HG02852 (cell line): ENCODE measurements at regions not wholly inside any gene's neighbourhood (a gene's known extent, or its start where the extent isn't known, plus 50 kb on each side); places are given as distances from the start of the nearest gene placed in this dataset.
A peak's percentile ranks its signal among the peaks of the same experiment; 100 is the strongest.

Source experiments
- ATAC-seq: cut with Tn5 transposase; IDR thresholded peaks from one replicate; pipeline ENCODE4 v1.9.1; 2021; ENCODE audit warnings: mild to moderate bottlenecking, moderate library complexity; ENCODE audit not compliant: unreplicated experiment

GRCh38 chr2:36069074-36069473 lies 286.5 kb upstream of the CRIM1 start:
- ATAC-seq: no peak

DNA sequence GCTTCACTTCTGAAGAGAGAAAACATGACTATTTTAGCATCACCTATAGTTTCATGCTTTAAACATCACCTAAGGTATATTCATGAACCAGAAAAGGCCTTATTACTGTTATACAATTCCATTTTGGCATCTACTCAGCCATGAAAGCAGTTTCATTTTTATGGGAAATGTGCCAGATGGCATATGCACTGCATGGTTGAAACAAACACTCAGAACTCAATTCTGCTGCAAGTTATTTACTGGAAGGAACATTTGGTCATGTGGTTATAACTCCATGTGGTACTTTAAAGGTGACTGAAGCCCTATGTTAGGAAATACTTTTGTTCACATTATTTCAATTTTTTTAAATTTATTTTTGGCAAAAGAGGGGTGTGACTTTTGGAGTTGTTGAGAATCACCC lies 287.5 kb upstream of the CRIM1 start:
- no peak for ATAC-seq

- ATAC-seq: peak; percentile 18
These were observed 295.4 kb upstream of the CRIM1 start for GRCh38 chr2:36060133-36060532.

DNA sequence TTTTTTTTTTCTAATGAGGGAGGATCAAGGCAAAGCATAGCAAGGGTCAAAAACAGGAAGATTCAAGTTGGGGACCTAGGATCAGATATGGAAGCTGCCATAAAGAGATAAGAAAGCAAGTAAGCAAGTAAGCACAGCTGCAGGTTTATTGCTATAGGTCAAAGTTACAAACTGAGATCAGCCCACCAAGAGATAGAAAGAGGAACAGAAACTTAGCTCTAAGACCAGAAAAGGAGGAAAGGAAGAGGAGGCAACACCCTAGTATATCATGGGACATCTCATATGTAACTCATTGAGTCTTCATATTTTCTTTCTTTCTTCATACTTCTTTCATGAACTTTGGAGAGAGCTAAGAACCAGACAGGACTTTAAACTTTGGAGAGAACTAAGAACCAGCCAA lies 295.9 kb upstream of the CRIM1 start:
- peak; percentile 100 for ATAC-seq

DNA sequence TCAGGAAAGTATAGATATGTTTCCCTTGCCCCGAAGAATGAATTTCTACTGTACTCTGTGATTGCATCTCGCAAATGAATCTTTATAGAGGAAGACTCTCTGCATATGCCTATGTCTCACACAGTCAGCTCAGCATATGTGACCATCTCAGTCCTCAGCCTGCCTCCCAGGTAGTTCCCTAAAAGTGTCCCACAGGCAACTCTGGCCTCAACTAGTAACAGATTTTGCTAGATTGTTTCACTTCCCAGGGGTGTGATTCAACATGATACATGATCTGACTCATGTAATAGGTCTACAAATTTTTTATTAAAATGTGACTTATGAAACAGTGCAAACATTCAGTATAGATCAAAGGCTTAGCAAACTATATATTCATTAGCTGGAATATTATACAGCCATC lies 296.6 kb upstream of the CRIM1 start:
- ATAC-seq: no peak

GRCh38 chr2:36058076-36058475 lies 297.5 kb upstream of the CRIM1 start:
- no peak for ATAC-seq

DNA sequence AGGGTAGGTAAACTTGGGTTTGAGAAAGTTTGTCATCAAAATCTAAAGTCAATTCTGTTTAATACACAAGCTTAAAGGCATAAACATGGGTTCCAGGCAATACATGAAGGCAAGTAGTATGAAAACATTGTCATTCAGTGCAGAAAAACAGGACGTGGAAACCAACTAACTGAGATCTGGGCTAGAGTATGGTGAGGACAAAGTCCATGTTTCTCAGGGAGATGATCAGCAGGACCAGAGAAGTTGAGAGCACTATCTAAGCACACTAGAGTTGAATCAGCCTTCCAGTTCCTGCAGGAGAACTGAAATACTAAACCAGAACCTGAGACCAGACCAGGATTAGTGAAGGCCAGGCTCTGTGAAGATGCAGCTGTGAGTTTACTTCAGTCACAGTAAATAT lies 302.8 kb upstream of the CRIM1 start:
- ATAC-seq: no peak

- no peak for ATAC-seq
These were observed 311.2 kb upstream of the CRIM1 start for GRCh38 chr2:36044411-36044810.

DNA sequence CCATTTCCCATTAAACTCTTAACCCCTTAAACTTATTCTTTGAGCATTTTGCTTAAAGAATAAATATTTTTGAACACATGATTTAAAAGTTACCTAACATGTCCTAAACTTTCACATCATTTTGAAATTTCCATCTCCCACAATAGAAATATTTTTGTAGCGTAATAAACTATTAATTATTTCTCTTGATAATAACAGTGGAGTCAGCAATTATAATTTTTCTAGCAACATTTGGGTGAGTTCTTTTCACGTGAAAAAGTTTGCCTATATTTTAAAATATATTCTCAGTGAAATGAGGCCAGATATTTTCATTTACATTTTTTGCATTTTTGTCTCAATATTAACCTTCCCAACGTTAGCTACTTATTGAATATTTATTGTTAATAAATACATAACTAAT lies 320.4 kb upstream of the CRIM1 start:
- ATAC-seq: no peak

DNA sequence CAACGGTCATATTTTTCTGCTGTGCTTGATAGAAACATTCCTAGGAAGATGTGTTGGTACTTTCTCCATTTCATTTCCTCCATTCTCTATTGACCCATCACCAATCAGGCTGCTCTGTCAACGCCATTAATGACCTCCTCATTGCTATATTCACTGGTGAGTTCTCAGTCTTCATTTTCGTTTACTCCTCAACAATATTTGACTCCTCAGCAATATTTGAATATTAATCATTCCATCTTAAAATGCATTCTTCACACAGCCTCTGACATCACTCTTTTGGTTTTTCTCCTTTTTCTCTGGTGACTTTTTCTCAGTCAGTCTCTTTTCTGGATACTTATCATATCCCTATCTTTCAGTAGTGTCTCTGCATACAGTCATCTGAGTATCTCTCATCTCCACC lies 323.5 kb upstream of the CRIM1 start:
- ATAC-seq: no peak

- ATAC-seq: no peak
These were observed 324.1 kb upstream of the CRIM1 start for GRCh38 chr2:36031471-36031870.

DNA sequence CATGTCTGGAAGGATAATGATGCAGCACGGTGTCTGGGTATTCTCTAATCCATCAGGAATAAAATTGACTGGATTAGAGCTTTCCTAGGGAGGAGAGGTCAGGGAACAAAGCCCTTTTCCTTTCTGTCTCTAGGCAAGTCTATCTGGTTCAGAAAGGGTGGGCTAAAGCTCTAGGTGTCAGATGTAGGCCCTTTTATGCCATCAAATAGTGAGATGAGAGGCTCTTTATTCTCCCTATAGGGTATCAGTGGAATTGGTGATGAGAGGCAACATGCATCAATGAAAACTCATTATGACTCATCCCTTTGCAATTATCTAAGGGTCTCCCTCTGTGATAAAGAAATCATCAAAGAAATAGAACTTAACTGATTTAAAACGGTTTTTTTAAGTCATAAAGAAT lies 328.0 kb upstream of the CRIM1 start:
- no peak for ATAC-seq

DNA sequence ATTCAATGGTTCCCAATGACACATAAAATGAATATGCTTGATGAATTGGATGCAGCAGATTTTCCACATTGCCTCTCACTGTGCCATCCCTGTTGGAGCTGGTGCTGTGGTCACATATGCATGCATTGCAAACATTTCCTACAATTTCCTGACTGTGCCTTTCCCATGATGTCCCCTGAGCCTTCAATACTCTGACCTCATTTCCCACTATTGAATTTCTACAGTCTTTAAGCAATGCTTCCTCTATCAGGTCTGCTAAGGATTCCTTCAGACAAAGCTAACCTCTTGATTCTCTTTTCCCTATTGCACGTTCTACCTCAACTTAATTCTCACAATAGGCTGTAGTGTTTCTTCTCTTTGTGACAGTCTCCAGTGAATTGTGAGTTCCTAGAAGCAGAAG lies 342.5 kb upstream of the CRIM1 start:
- no peak for ATAC-seq

DNA sequence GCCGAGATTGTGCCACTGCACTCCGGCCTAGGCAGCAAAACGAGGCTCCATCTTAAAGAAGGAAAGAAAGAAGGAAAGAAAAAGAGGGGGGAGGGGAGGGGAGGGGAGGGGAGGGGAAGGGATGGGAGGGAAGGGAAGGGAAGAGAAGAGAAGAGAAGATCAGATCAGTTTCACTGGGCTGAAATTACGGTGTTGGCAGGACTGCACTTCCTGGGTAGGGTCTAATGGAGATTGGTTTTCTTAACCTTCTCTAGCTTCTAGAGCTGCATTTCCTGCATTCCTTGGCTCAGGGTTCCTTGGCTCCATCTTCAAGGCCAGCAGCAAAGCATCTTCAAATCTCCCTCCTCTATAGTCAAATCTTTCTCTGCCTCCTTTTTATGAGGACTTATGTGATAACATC lies 349.1 kb upstream of the CRIM1 start:
- ATAC-seq: no peak

DNA sequence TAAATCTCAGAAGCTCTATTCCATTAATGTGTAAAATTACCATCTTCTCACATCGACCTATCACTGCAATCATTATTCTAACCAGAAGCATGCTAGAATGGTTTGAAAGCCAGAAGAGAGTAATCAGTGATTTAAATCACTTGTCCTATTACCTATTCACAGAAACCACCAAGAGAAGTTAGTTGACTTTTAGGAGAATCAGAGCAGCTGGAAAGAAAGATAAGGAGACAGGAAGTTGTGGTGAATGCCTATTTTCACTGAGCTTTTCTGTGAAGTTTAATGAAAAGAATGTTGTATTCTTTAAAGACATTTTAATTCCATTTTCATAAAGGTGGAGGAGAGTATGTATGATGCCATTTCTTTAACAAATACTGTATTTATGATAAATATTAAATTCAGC lies 352.6 kb upstream of the CRIM1 start:
- ATAC-seq: no peak

GRCh38 chr2:35997488-35997887 lies 358.1 kb upstream of the CRIM1 start:
- no peak for ATAC-seq

DNA sequence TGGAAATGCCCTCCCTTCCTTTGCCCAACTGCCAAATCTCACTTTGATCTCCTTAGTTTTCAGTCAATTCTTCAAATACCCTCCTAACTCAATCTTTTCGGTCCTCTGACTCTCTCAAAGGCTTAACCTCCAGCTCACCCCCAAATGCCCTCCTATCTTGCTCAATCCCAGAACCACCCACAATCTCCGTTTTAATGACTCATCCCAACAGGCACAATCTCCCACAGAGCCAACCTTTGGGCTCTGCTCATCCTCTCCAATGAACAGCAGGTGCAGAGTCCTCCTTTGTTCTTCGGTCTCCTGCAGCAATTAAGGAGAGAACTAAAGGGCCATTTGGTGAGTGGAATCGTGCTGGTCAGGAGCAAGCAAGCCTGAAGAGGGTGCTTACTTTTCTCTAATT lies 366.1 kb upstream of the CRIM1 start:
- ATAC-seq: no peak

- no peak for ATAC-seq
These were observed 366.5 kb upstream of the CRIM1 start for GRCh38 chr2:35989040-35989439.

DNA sequence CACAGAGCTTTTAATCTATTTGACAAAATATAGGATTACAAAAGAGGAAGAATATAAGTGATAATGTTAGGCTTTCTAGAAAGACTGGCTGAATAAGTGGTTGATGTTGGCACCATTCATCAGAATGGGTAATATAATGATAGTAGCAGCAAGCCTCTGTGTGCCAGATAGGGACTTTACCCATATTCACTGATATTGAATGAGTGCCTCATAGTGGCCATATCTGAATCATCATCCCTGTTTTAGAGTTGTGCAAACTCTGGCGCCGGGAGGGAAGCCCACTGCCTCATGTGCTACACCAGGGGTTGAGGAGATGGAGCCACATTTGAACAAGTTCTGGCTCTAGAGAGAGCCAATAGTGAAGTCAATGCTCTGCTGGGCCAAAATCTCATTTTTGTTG lies 368.7 kb upstream of the CRIM1 start:
- ATAC-seq: no peak

DNA sequence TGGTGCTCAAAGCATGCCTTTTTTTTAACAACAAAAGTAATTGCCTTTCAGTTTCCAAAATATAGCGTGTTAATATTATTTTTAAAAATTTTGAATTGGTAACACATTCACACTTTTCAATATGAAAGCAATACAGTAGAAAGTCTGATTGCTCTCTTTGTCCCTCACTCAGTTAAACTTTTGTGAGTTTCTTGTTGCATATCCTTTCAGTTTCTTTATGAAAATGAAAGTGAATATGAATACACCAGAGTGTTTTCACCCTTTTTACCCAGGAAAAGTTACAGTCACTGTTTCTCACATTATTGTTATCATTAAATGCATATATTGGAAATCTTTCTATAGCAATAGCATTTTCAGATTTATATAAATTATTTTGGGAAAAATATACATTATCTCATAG lies 377.4 kb upstream of the CRIM1 start:
- peak; percentile 99 for ATAC-seq

- ATAC-seq: no peak
These were observed 379.0 kb upstream of the CRIM1 start for GRCh38 chr2:35976611-35977010.

GRCh38 chr2:35973737-35974132 lies 381.8 kb upstream of the CRIM1 start:
- no peak for ATAC-seq

GRCh38 chr2:35973132-35973736 lies 382.3 kb upstream of the CRIM1 start:
- ATAC-seq: peak; percentile 91

- no peak for ATAC-seq
These were observed 391.8 kb upstream of the CRIM1 start for GRCh38 chr2:35963824-35964223.
